GM21367 (cell line): ENCODE measurements at regions not wholly inside any gene's neighbourhood (a gene's known extent, or its start where the extent isn't known, plus 50 kb on each side); places are given as distances from the start of the nearest gene placed in this dataset.
"Not testable (repeated sequence)": the region's sequence is repeated elsewhere in the genome, so short reads cannot be mapped to it uniquely, and the experiment has no call there.

Experiments used
- ATAC-seq: cut with Tn5 transposase; IDR thresholded peaks from one replicate; pipeline ENCODE4 v1.9.1; 2021; ENCODE audit not compliant: unreplicated experiment

DNA sequence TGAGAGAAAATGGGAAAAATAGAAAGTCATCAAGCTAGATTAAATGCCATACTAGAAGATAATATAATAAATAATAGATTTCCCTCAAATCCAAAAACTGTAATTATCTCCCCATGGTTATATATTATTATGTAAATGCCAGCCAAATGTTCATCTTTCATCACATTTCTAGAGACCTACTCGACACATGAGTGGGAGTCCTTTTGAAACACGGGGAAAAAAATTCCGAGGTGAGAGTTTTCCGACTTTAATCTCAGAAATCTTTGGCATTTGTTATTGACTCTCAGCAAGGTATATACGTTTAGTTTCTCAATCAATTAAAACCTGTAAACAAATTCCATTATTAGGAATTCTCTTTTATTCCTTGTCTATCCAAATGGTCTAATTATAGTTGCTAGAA lies 465.4 kb upstream of the SMIM31 start:
- ATAC-seq, result no peak

DNA sequence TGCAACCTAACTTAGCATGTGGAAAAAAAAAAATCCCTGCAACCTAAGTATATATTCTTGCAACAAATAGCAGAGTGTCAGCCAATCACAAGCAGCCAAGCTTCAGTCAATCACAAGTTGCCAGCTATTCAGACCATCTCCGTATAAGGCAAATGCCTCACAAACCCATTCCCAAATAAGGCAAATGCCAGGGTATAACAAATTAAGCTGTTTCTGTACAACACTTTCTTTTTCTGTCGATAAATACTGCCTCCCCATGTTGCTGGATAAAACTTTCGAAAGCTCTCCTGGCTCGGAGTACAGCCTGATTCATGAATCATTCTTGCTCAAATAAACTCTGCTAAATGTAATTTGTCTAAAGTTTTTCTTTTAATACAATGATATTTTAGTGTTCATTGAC lies 460.7 kb upstream of the SMIM31 start:
- ATAC-seq, result no peak

- ATAC-seq, result no peak
Observed at GRCh38 chr4:164293743-164294142, 460.2 kb upstream of the SMIM31 start.

GRCh38 chr4:164301430-164301829 lies 452.5 kb upstream of the SMIM31 start:
- no peak for ATAC-seq

DNA sequence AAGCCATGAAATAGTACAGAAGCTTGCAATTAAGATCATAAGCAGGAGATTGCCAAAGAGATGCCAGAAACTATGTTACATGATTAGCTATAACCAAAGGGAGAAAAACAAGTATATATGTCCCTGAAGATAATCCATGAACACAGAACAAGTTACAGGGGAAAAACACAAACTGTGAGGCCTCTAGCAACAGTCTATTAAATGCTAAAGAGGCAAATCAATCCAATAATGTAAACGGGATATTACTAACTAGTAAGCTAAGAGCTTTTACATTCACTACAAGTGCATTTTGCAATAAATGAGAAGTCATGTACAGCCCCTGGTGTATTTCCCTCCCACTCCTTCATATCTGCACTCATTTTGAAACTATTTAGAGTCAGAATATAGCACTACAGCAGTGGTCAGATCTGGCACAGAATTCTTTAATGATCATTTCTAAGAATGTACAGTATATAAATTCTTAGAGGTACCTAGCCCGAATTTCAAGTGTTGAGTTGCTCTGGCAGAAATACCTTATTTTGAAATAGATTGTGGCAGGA lies 449.8 kb upstream of the SMIM31 start:
- peak; percentile 57 for ATAC-seq

GRCh38 chr4:164304861-164305260 lies 449.1 kb upstream of the SMIM31 start:
- ATAC-seq, result no peak

- no peak for ATAC-seq
Observed at GRCh38 chr4:164307262-164307661, 446.7 kb upstream of the SMIM31 start.

- no peak for ATAC-seq
Observed at GRCh38 chr4:164312671-164313070, 441.3 kb upstream of the SMIM31 start.

DNA sequence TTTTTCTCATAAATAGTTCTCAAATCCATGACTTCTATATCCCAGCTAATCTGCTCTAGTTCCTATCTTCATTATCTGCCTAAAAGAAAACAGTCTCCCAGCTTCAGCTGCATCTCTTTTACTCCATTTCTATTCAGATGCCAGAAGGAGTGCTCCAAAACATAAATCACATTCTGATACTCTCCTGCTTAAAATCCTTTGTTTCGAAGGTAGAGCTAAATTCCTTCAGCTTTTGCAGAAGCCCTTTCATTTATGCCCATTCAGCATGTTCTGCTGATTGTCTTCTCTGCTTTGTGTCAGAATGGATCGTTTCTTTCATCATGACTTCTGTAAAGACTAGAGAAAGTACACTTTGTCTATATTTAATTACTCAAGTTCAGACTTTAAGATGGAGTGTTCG lies 440.1 kb upstream of the SMIM31 start:
- no peak for ATAC-seq

DNA sequence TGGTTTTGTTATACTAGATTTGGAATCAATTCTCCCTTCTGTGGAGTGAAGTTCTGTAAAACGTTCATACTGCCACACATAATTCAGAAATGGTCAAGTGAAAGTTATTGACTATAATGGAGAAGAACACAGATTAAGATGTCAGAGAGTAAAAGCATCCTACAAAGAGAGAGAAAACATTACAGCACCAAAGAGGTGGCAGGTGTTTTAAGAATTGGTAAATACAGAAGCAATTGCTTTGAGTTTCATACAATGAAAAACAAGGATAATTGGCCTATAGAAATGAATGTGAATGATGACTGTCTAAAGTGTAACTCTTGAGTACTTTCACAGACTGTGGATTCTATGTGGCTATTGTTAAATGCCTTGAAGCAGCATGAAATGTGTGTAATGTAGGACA lies 435.6 kb upstream of the SMIM31 start:
- ATAC-seq, result no peak

DNA sequence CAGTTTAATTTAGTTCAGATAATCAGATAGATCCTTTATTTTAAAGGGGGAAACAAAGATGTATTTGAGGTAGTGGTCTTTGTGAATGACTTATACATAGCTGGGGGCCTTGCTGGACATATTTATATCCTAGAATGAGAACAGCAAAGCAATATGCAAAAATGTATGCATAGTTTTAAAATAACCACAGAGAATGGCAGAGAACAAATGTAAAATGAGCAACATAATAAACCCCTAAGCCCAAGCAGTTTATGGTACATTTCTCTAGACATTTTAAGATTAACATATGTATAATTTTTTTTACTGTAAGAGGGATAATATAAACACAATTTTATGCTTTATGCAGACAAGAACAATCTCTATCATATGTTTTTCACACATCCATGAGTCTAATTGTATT lies 434.2 kb upstream of the SMIM31 start:
- no peak for ATAC-seq

DNA sequence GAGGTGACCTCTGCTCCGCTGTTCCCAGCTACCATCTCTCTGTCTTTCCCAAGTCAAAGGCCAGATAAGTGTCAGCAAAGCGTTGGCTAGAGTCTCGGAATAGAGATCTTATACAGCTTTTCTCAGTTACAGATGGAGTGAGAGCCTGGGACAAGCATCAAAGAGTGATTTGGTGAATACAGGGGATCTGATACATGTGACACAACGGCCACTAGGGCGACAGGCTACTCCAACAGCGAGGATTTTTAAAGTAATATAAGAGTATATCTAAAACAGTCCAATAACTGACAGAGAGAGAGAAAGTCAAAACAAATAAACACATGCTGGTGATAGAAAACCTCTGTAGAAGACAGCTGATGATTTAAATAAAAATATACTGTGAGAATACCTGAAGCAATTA lies 433.1 kb upstream of the SMIM31 start:
- ATAC-seq, result no peak

- ATAC-seq, result no peak
Observed at GRCh38 chr4:164326056-164326455, 427.9 kb upstream of the SMIM31 start.

GRCh38 chr4:164337219-164337944 lies 416.5 kb upstream of the SMIM31 start:
- no peak for ATAC-seq

DNA sequence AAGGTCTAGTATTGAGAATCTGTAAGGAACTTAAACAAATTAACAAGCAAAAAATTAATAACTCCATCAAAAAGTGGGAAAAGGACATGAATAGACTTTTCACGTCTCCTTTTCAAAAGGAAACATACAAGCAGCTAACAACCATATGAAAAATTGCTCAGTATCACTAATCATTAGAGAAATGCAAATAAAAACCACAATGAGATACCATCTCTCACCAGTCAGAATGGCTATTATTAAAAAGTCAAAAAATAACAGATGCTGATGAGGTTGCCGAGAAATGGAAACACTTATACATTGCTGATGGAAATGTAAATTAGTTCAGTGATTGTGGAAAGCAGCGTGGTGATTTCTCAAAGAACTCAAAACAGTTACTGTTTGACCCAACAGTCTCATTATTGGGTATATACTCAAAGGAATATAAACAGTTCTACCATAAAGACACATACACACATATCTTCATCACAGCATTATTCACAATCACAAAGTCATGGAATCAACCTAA lies 410.4 kb upstream of the SMIM31 start:
- ATAC-seq, result no peak

GRCh38 chr4:164345756-164346155 lies 408.2 kb upstream of the SMIM31 start:
- ATAC-seq, result no peak

- no peak for ATAC-seq
Observed at GRCh38 chr4:164350061-164350460, 403.9 kb upstream of the SMIM31 start.

DNA sequence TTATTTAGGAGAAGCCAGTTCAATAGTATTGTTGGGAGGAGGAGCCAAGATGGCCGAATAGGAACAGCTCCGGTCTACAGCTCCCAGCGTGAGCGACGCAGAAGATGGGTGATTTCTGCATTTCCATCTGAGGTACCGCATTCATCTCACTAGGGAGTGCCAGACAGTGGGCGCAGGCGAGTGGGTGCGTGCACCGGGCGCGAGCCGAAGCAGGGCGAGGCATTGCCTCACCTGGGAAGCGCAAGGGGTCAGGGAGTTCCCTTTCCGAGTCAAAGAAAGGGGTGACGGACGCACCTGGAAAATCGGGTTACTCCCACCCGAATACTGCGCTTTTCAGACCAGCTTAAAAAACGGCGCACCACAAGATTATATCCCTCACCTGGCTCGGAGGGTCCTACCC lies 403.2 kb upstream of the SMIM31 start:
- not testable (repeated sequence) for ATAC-seq

GRCh38 chr4:164357957-164358356 lies 396.0 kb upstream of the SMIM31 start:
- ATAC-seq, result no peak

GRCh38 chr4:164358400-164358799 lies 395.5 kb upstream of the SMIM31 start:
- ATAC-seq, result no peak

GRCh38 chr4:164359881-164360280 lies 394.1 kb upstream of the SMIM31 start:
- ATAC-seq, result no peak

- ATAC-seq, result no peak
Observed at GRCh38 chr4:164368894-164369293, 385.0 kb upstream of the SMIM31 start.

GRCh38 chr4:164373021-164373420 lies 380.9 kb upstream of the SMIM31 start:
- no peak for ATAC-seq
